ENCODE measurements at regions not wholly inside any gene's neighbourhood (a gene's known extent, or its start where the extent isn't known, plus 50 kb on each side); places are given as distances from the start of the nearest gene placed in this dataset.

DNA sequence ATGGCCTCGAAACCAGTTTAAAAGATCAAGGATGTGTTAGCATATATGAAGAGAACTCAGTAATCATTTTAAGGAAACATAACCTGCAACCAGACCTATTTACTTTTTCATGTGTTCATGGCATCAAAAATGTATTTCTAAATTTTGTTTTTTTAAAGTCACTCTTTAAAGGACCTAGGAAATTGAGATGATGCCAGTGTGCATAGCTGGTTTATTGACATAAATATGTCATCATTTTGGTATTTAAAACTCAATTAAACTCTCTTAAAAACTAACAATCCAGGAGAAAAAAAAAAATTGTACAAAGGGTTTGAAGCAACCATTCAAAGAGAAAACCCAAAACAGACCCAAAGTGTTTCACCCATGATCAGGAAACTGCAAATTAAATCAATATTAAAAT is 198.9 kb upstream of the RND3 start:
- RAD21 ChIA-PET (ENCODE audit: low non-redundant PET in 1 of 2, low total read pairs in 2 of 2, uncharacterized antibody in 2 of 2, unreplicated experiment in 2 of 2) = no interaction called here
- Histone ChIP-seq H3K36me3 (ENCODE audit: control insufficient read depth in 1 of 2, insufficient read depth in 2 of 2, low read length in 2 of 2) (no peaks in the 10 kb centered on the region), H3K4me3 (replicated peaks in 1 of 2; ENCODE audit: low read depth in 1 of 2, low read length in 2 of 2) (no peak overlapping the region), H3K27me3 (ENCODE audit: insufficient read depth, low read length) (no peaks in the 10 kb centered on the region), H3K79me2 (ENCODE audit: insufficient read depth, low read length) (no peaks in the 10 kb centered on the region), H2AFZ (ENCODE audit: low read depth, low read length, poor library complexity, severe bottlenecking) (no peak overlapping the region), H3K4me2 (ENCODE audit: low read length) (no peak overlapping the region), H3K9ac (ENCODE audit: low read length) (no peak overlapping the region), H3K9me3 (ENCODE audit: control insufficient read depth in 1 of 2, insufficient read depth in 1 of 2, low read depth in 1 of 2, low read length in 2 of 2) (no peaks in the 10 kb centered on the region), H3K4me1 (ENCODE audit: control insufficient read depth in 1 of 2, insufficient read depth in 2 of 2, low read length in 2 of 2) (no peaks in the 10 kb centered on the region), H4K20me1 (ENCODE audit: insufficient read depth) (no peaks in the 10 kb centered on the region), H3K27ac (ENCODE audit: low read depth, low read length) (no peak overlapping the region), H3K9me2 (ENCODE audit: insufficient read depth) (no peaks in the 10 kb centered on the region)
- POLR2A ChIA-PET = no interaction called here
- CTCF ChIA-PET = no interaction called here
- intact Hi-C loops (cut with micrococcal nuclease) = no loop called here
- no TSS peak for BruUV-seq (replicated peaks)
- TF ChIP-seq YY1 (IDR thresholded peaks at IDR 0.05; ENCODE audit: extremely low read depth, insufficient replicate concordance, low read depth, low read length) (no peak), ELF1 (IDR thresholded peaks at IDR 0.05; ENCODE audit: borderline replicate concordance, low read depth) (no peak), JUND (IDR thresholded peaks at IDR 0.05) (no peak), RAD21 (IDR thresholded peaks at IDR 0.05; ENCODE audit: low read depth) (no peak), POLR2AphosphoS5 (IDR thresholded peaks at IDR 0.05; ENCODE audit: low read depth, low read length) (no peak), CEBPB (IDR thresholded peaks at IDR 0.05; ENCODE audit: low read depth) (no peak), SRF (IDR thresholded peaks at IDR 0.05; ENCODE audit: low read depth) (no peak), TCF7L2 (IDR thresholded peaks at IDR 0.05; ENCODE audit: borderline replicate concordance, extremely low read depth, insufficient read depth, insufficient read length) (no peak), SIN3A (IDR thresholded peaks at IDR 0.05; ENCODE audit: low read depth) (no peak), CBX3 (IDR thresholded peaks at IDR 0.05; ENCODE audit: low read depth) (no peak), ZFX (IDR thresholded peaks at IDR 0.05) (no peak), EGR1 (IDR thresholded peaks at IDR 0.05; ENCODE audit: low read depth) (no peak), ZNF274 (IDR thresholded peaks at IDR 0.05; ENCODE audit: low read depth, low read length) (no peak), POLR2A (IDR thresholded peaks at IDR 0.05; ENCODE audit: borderline replicate concordance, extremely low read depth, insufficient read depth, insufficient read length) (no peak)
- TF ChIP-seq, protein P1, sequence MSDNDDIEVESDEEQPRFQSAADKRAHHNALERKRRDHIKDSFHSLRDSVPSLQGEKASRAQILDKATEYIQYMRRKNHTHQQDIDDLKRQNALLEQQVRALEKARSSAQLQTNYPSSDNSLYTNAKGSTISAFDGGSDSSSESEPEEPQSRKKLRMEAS (IDR thresholded peaks at IDR 0.05) = no peak
- TF ChIP-seq, protein P2, sequence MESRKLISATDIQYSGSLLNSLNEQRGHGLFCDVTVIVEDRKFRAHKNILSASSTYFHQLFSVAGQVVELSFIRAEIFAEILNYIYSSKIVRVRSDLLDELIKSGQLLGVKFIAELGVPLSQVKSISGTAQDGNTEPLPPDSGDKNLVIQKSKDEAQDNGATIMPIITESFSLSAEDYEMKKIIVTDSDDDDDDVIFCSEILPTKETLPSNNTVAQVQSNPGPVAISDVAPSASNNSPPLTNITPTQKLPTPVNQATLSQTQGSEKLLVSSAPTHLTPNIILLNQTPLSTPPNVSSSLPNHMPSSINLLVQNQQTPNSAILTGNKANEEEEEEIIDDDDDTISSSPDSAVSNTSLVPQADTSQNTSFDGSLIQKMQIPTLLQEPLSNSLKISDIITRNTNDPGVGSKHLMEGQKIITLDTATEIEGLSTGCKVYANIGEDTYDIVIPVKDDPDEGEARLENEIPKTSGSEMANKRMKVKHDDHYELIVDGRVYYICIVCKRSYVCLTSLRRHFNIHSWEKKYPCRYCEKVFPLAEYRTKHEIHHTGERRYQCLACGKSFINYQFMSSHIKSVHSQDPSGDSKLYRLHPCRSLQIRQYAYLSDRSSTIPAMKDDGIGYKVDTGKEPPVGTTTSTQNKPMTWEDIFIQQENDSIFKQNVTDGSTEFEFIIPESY (IDR thresholded peaks at IDR 0.05; ENCODE audit: extremely low read depth, insufficient replicate concordance, low read length) = no peak
- TF ChIP-seq, protein P3, sequence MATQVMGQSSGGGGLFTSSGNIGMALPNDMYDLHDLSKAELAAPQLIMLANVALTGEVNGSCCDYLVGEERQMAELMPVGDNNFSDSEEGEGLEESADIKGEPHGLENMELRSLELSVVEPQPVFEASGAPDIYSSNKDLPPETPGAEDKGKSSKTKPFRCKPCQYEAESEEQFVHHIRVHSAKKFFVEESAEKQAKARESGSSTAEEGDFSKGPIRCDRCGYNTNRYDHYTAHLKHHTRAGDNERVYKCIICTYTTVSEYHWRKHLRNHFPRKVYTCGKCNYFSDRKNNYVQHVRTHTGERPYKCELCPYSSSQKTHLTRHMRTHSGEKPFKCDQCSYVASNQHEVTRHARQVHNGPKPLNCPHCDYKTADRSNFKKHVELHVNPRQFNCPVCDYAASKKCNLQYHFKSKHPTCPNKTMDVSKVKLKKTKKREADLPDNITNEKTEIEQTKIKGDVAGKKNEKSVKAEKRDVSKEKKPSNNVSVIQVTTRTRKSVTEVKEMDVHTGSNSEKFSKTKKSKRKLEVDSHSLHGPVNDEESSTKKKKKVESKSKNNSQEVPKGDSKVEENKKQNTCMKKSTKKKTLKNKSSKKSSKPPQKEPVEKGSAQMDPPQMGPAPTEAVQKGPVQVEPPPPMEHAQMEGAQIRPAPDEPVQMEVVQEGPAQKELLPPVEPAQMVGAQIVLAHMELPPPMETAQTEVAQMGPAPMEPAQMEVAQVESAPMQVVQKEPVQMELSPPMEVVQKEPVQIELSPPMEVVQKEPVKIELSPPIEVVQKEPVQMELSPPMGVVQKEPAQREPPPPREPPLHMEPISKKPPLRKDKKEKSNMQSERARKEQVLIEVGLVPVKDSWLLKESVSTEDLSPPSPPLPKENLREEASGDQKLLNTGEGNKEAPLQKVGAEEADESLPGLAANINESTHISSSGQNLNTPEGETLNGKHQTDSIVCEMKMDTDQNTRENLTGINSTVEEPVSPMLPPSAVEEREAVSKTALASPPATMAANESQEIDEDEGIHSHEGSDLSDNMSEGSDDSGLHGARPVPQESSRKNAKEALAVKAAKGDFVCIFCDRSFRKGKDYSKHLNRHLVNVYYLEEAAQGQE (IDR thresholded peaks at IDR 0.05; ENCODE audit: low read depth) = no peak
- TF ChIP-seq, protein P4, sequence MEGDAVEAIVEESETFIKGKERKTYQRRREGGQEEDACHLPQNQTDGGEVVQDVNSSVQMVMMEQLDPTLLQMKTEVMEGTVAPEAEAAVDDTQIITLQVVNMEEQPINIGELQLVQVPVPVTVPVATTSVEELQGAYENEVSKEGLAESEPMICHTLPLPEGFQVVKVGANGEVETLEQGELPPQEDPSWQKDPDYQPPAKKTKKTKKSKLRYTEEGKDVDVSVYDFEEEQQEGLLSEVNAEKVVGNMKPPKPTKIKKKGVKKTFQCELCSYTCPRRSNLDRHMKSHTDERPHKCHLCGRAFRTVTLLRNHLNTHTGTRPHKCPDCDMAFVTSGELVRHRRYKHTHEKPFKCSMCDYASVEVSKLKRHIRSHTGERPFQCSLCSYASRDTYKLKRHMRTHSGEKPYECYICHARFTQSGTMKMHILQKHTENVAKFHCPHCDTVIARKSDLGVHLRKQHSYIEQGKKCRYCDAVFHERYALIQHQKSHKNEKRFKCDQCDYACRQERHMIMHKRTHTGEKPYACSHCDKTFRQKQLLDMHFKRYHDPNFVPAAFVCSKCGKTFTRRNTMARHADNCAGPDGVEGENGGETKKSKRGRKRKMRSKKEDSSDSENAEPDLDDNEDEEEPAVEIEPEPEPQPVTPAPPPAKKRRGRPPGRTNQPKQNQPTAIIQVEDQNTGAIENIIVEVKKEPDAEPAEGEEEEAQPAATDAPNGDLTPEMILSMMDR (IDR thresholded peaks at IDR 0.05 in 2 of 3, conservative IDR thresholded peaks at IDR 0.05 in 1 of 3; ENCODE audit: borderline replicate concordance in 1 of 3, insufficient read depth in 1 of 3, low read depth in 2 of 3, low read length in 2 of 3) = no peak
- TF ChIP-seq, protein P5, sequence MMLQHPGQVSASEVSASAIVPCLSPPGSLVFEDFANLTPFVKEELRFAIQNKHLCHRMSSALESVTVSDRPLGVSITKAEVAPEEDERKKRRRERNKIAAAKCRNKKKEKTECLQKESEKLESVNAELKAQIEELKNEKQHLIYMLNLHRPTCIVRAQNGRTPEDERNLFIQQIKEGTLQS (IDR thresholded peaks at IDR 0.05) = no peak
- DNase-seq (ENCODE audit: low read depth, low spot score) = no peak
- ATAC-seq = no peak
